ENCODE measurements at regions not wholly inside any gene's neighbourhood (a gene's known extent, or its start where the extent isn't known, plus 50 kb on each side); places are given as distances from the start of the nearest gene placed in this dataset.

DNA sequence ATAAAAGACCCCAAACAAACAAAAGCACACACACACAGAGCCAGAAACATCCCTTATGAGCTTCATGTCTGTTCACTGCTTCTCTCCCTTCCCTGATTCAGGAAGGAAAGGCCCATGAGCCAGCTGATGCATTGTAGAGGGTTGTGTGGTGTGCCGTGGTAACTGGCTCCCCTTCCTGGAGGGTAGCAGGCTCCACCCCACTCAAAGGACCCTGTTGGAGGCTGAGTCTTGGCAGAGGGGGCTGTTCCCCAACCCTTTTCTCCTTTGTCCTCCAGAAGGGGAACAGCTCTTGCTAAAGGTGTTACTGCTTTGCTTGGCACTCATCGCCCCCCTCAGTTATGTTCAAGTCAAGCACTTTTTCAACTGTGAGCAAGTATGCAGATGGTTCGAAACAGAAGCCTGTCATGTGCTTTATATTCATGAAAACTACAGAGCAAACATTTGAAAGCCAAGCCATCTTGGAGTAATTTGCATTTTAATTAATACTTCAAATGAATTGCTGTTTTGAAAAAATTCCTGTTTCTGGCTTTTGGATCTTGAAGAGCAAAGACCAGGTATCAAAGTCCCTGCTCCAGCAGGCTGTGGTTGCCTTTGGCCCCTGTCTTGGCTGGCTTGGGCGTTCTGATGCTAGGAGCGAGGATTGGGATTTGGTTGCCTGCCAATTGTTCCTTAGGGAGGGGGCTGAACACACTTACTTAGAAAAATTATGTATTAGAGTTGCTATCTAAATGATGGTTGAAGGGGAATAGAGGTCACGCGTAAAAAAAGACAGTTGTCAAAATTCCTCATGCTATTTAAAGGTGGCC, 267.8 kb downstream of the TSN start:
- TF ChIP-seq POLR2AphosphoS5 (IDR thresholded peaks at IDR 0.05; ENCODE audit: low read depth, low read length) (no peak), YY1 (IDR thresholded peaks at IDR 0.05; ENCODE audit: low read depth, low read length) (no peak), ATF3 (IDR thresholded peaks at IDR 0.05; ENCODE audit: insufficient read depth, low read depth, low read length) (no peak), HDAC6 (IDR thresholded peaks at IDR 0.05; ENCODE audit: low read depth, low read length) (no peak), POU5F1 (IDR thresholded peaks at IDR 0.05; ENCODE audit: low read depth, low read length) (no peak), ASH2L (IDR thresholded peaks at IDR 0.05; ENCODE audit: low read length) (no peak), CTCF (IDR thresholded peaks at IDR 0.05; ENCODE audit: control extremely low read depth in 1 of 3, insufficient read depth in 1 of 3, low read depth in 1 of 3, low read length in 3 of 3) (peak in 2 of 3 experiments; percentile 16 to 21; a peak in 3 of 4 replicates), SIX5 (IDR thresholded peaks at IDR 0.05; ENCODE audit: low read depth, low read length) (no peak), RBBP5 (IDR thresholded peaks at IDR 0.05; ENCODE audit: borderline replicate concordance, low read depth, low read length) (no peak), EZH2 (IDR thresholded peaks at IDR 0.05; ENCODE audit: low read depth, low read length, severe bottlenecking) (no peak), RFX5 (IDR thresholded peaks at IDR 0.05; ENCODE audit: borderline replicate concordance, low read depth, low read length) (no peak), CEBPB (IDR thresholded peaks at IDR 0.05; ENCODE audit: low read depth, low read length) (no peak), NANOG (IDR thresholded peaks at IDR 0.05; ENCODE audit: insufficient read depth, low read depth, low read length, poor library complexity, severe bottlenecking) (no peak)
- TF ChIP-seq, protein P1, sequence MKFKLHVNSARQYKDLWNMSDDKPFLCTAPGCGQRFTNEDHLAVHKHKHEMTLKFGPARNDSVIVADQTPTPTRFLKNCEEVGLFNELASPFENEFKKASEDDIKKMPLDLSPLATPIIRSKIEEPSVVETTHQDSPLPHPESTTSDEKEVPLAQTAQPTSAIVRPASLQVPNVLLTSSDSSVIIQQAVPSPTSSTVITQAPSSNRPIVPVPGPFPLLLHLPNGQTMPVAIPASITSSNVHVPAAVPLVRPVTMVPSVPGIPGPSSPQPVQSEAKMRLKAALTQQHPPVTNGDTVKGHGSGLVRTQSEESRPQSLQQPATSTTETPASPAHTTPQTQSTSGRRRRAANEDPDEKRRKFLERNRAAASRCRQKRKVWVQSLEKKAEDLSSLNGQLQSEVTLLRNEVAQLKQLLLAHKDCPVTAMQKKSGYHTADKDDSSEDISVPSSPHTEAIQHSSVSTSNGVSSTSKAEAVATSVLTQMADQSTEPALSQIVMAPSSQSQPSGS (IDR thresholded peaks at IDR 0.05; ENCODE audit: low read length) = no peak
